H9 (cell line): ENCODE measurements at regions not wholly inside any gene's neighbourhood (a gene's known extent, or its start where the extent isn't known, plus 50 kb on each side); places are given as distances from the start of the nearest gene placed in this dataset.

Source experiments
- DNase-seq: peaks from one replicate; pipeline ENCODE4 v3.0.0-alpha.2; 2017
- H2AFZ ChIP-seq: one replicate; pipeline ENCODE4 v1.6.1; 2013; ENCODE audit warnings: mild to moderate bottlenecking, low read length, control low read depth, moderate library complexity
- H2AK5ac ChIP-seq: 2 replicates; pipeline ENCODE4 v1.6.1; 2013; ENCODE audit warnings: low read length, control low read depth, mixed read lengths; ENCODE audit not compliant: insufficient read length
- H2BK120ac ChIP-seq: one replicate; pipeline ENCODE4 v1.6.1; 2013; ENCODE audit warnings: low read depth, mild to moderate bottlenecking, low read length, control low read depth, inconsistent platforms; ENCODE audit not compliant: poor library complexity, severe bottlenecking
- H2BK12ac ChIP-seq: 2 replicates; pipeline ENCODE4 v1.6.1; 2013; ENCODE audit warnings: low read length, control low read depth, mixed read lengths, low read depth; ENCODE audit not compliant: insufficient read length
- H2BK15ac ChIP-seq: 2 replicates; pipeline ENCODE4 v1.6.1; 2013; ENCODE audit warnings: low read depth, low read length, control low read depth
- H2BK20ac ChIP-seq: one replicate; pipeline ENCODE4 v1.6.1; 2013; ENCODE audit warnings: low read depth, mild to moderate bottlenecking, low read length, control low read depth, inconsistent platforms; ENCODE audit not compliant: poor library complexity, severe bottlenecking
- H2BK5ac ChIP-seq: 2 replicates; pipeline ENCODE4 v1.6.1; 2013; ENCODE audit warnings: low read length, control low read depth, mixed read lengths; ENCODE audit not compliant: insufficient read length
- H3K14ac ChIP-seq: 2 replicates; pipeline ENCODE4 v1.6.1; 2013; ENCODE audit warnings: low read length, control low read depth; ENCODE audit not compliant: insufficient read depth
- H3K18ac ChIP-seq: 2 replicates; pipeline ENCODE4 v1.6.1; 2013; ENCODE audit warnings: low read depth, mild to moderate bottlenecking, mixed read lengths, low read length, control low read depth; ENCODE audit not compliant: insufficient read length
- H3K23ac ChIP-seq: 2 replicates; pipeline ENCODE4 v1.6.1; 2013; ENCODE audit warnings: low read length, control low read depth, mixed read lengths, low read depth; ENCODE audit not compliant: insufficient read length
- H3K23me2 ChIP-seq: 2 replicates; pipeline ENCODE4 v1.6.1; 2013; ENCODE audit warnings: low read depth, mild to moderate bottlenecking, mixed read lengths, low read length, control low read depth; ENCODE audit not compliant: insufficient read length, poor library complexity, severe bottlenecking
- H3K27ac ChIP-seq: 2 replicates; pipeline ENCODE4 v1.5.1; 2013; ENCODE audit warnings: low read length, control low read depth, mixed read lengths, low read depth; ENCODE audit not compliant: insufficient read length
- H3K27me3 ChIP-seq: 2 replicates; pipeline ENCODE4 v1.6.1; 2013; ENCODE audit warnings: low read length, control low read depth, inconsistent platforms; ENCODE audit not compliant: insufficient read depth
- H3K4ac ChIP-seq: 2 replicates; pipeline ENCODE4 v1.6.1; 2013; ENCODE audit warnings: low read depth, mild to moderate bottlenecking, control low read depth, inconsistent platforms, low read length, moderate library complexity
- H3K4me1 ChIP-seq: 2 replicates; pipeline ENCODE4 v1.6.1; 2013; ENCODE audit warnings: low read length, control low read depth, inconsistent platforms; ENCODE audit not compliant: insufficient read depth
- H3K4me2 ChIP-seq: 2 replicates; pipeline ENCODE4 v1.6.1; 2013; ENCODE audit warnings: low read length, control low read depth, mixed read lengths; ENCODE audit not compliant: insufficient read length, insufficient read depth
- H3K56ac ChIP-seq: 2 replicates; pipeline ENCODE4 v1.6.1; 2013; ENCODE audit warnings: low read depth, mild to moderate bottlenecking, mixed read lengths, low read length, control low read depth; ENCODE audit not compliant: insufficient read length
- H3K79me1 ChIP-seq: 2 replicates; pipeline ENCODE4 v1.6.1; 2013; ENCODE audit warnings: low read depth, mild to moderate bottlenecking, moderate library complexity, low read length, control low read depth, inconsistent platforms; ENCODE audit not compliant: insufficient read depth, poor library complexity, severe bottlenecking
- H3K79me2 ChIP-seq: 2 replicates; pipeline ENCODE4 v1.6.1; 2013; ENCODE audit warnings: low read length, control low read depth, inconsistent platforms; ENCODE audit not compliant: insufficient read depth
- H3K9ac ChIP-seq: 2 replicates; pipeline ENCODE4 v1.6.1; 2013; ENCODE audit warnings: low read length, control low read depth, mixed read lengths; ENCODE audit not compliant: insufficient read length; ENCODE audit errors: extremely low read depth
- H3K9me3 ChIP-seq: one replicate; pipeline ENCODE4 v1.6.1; 2013; ENCODE audit warnings: low read depth, low read length, inconsistent platforms; ENCODE audit not compliant: control insufficient read depth
- H3T11ph ChIP-seq: one replicate; pipeline ENCODE4 v1.6.1; 2013; ENCODE audit warnings: mild to moderate bottlenecking, low read length, control low read depth, inconsistent platforms
- H4K20me1 ChIP-seq: one replicate; pipeline ENCODE4 v1.6.1; 2013; ENCODE audit not compliant: control insufficient read depth, insufficient read length, insufficient read depth
- H4K5ac ChIP-seq: 2 replicates; pipeline ENCODE4 v1.6.1; 2013; ENCODE audit warnings: low read depth, mild to moderate bottlenecking, mixed read lengths, low read length, control low read depth; ENCODE audit not compliant: insufficient read length
- H4K8ac ChIP-seq: replicated peaks from 2 replicates; pipeline ENCODE4 v1.6.1; 2013; ENCODE audit warnings: low read length, control low read depth, mixed read lengths, low read depth; ENCODE audit not compliant: insufficient read length
- H4K91ac ChIP-seq: 2 replicates; pipeline ENCODE4 v1.6.1; 2013; ENCODE audit warnings: low read depth, mild to moderate bottlenecking, moderate library complexity, mixed read lengths, low read length, control low read depth; ENCODE audit not compliant: insufficient read length
- H3K27ac Mint-ChIP-seq, 3 experiments: 2 replicates in 2 of 3; 3 replicates in 1 of 3; pipeline ENCODE4 v1.8.0; 2020 to 2021; ENCODE audit warnings: mixed read lengths in 3 of 3, mild to moderate bottlenecking in 1 of 3, moderate library complexity in 1 of 3
- H3K27me3 Mint-ChIP-seq: 2 replicates; pipeline ENCODE4 v1.8.0; 2021; ENCODE audit warnings: low read depth, mild to moderate bottlenecking, moderate library complexity, mixed read lengths
- H3K36me3 Mint-ChIP-seq, 3 experiments: 2 replicates in 2 of 3; 3 replicates in 1 of 3; pipeline ENCODE4 v1.8.0; 2020 to 2021; ENCODE audit warnings: low read depth in 3 of 3, mixed read lengths in 3 of 3; ENCODE audit not compliant: insufficient read depth in 1 of 3
- H3K4me1 Mint-ChIP-seq, 2 experiments: 2 replicates each; pipeline ENCODE4 v1.8.0; 2020; ENCODE audit warnings: mixed read lengths in 2 of 2
- H3K4me3 Mint-ChIP-seq, 2 experiments: 2 replicates in 1 of 2; 3 replicates in 1 of 2; pipeline ENCODE4 v1.8.0; 2020 to 2021; ENCODE audit warnings: mild to moderate bottlenecking in 2 of 2, mixed read lengths in 2 of 2, moderate library complexity in 1 of 2
- H3K9me3 Mint-ChIP-seq, 2 experiments: 2 replicates in 1 of 2; 3 replicates in 1 of 2; pipeline ENCODE4 v1.8.0; 2020; ENCODE audit warnings: mild to moderate bottlenecking in 2 of 2, mixed read lengths in 2 of 2, moderate library complexity in 1 of 2
- CTCF ChIP-seq: fragments of 200-600 bp; sonication (generic); conservative IDR thresholded peaks from 3 replicates; pipeline ENCODE4 v1.8.0; 2021; ENCODE audit warnings: antibody characterized with exemption, mild to moderate bottlenecking
- WGBS: extraction: QIAGEN DNeasy Blood & Tissue Kit; methylation state at CpG from one replicate; pipeline ENCODE4 v1.1.7; 2013; ENCODE audit warnings: missing lambda C conversion rate, low lambda C conversion rate, mixed read lengths; ENCODE audit not compliant: insufficient read length; ENCODE audit errors: extremely low coverage; 5-methylcytosine and 5-hydroxymethylcytosine counted together

GRCh38 chr14:101249676-101250036 is 311.6 kb upstream of the DIO3 start:
- no peaks in the 10 kb centered on the region; a peak in 1 of 5 replicates for H3K9me3 Mint-ChIP-seq
- no peak overlapping the region for H4K8ac ChIP-seq
- no peak overlapping the region for H3K27ac Mint-ChIP-seq
- no peak overlapping the region for H3K4me2 ChIP-seq
- no peak for DNase-seq
- no peak overlapping the region for H3K9ac ChIP-seq
- no peak overlapping the region for H4K5ac ChIP-seq
- H2BK15ac ChIP-seq, result no peak overlapping the region
- H3K14ac ChIP-seq, result no peak overlapping the region
- H3K27me3 Mint-ChIP-seq, result peaks cover 7% of the 10 kb centered on the region
- no peaks in the 10 kb centered on the region for H3K9me3 ChIP-seq
- H3K27ac ChIP-seq, result no peak overlapping the region
- H3K23ac ChIP-seq, result no peak overlapping the region
- no peak overlapping the region for H2BK120ac ChIP-seq
- no peaks in the 10 kb centered on the region for H3K23me2 ChIP-seq
- no peak overlapping the region for H2BK12ac ChIP-seq
- H2BK5ac ChIP-seq, result no peak overlapping the region
- no peaks in the 10 kb centered on the region for H3K79me1 ChIP-seq
- H3K4me1 ChIP-seq, result no peaks in the 10 kb centered on the region
- no peaks in the 10 kb centered on the region for H3K27me3 ChIP-seq
- H2AFZ ChIP-seq, result no peak overlapping the region
- no peak overlapping the region for H3T11ph ChIP-seq
- no peak overlapping the region for H3K4ac ChIP-seq
- no peak overlapping the region for H3K4me3 Mint-ChIP-seq
- H3K79me2 ChIP-seq, result no peaks in the 10 kb centered on the region
- H4K91ac ChIP-seq, result no peak overlapping the region
- no peaks in the 10 kb centered on the region for H3K36me3 Mint-ChIP-seq
- H3K56ac ChIP-seq, result no peak overlapping the region
- H3K18ac ChIP-seq, result no peak overlapping the region
- H2AK5ac ChIP-seq, result no peak overlapping the region
- H4K20me1 ChIP-seq, result no peaks in the 10 kb centered on the region
- WGBS, result no CpG with 5 or more reads among the region's 8 CpGs
- no peak overlapping the region for H2BK20ac ChIP-seq
- peaks cover 0 to 4% of the 10 kb centered on the region in 2 experiments; a peak in 1 of 4 replicates for H3K4me1 Mint-ChIP-seq
- no peak for TF ChIP-seq CTCF
